SK-N-SH treated with all-trans-retinoic acid at 6 μM for 48 hours (cell line): ENCODE measurements at regions not wholly inside any gene's neighbourhood (a gene's known extent, or its start where the extent isn't known, plus 50 kb on each side); places are given as distances from the start of the nearest gene placed in this dataset.

ENCODE experiments used
- ATAC-seq: fragments of 200-7000 bp; cut with Tn5 transposase; 3 replicates; pipeline ENCODE4 v1.9.1; 2020; ENCODE audit warnings: mild to moderate bottlenecking, moderate library complexity
- BACH2 ChIP-seq: fragments of 250-450 bp; sonication (Bioruptor Pico); IDR thresholded peaks from 2 replicates; pipeline ENCODE4 v1.9.0; 2021; ENCODE audit warnings: mild to moderate bottlenecking, borderline replicate concordance
- CREB5 ChIP-seq: fragments of 250-450 bp; sonication (Bioruptor Pico); IDR thresholded peaks from 2 replicates; pipeline ENCODE4 v1.5.1; 2020; ENCODE audit warnings: low read depth, mild to moderate bottlenecking, moderate library complexity
- CSDC2 ChIP-seq: fragments of 250-450 bp; sonication (Bioruptor Pico); IDR thresholded peaks from 2 replicates; pipeline ENCODE4 v1.5.0; 2020; ENCODE audit warnings: mild to moderate bottlenecking, moderate library complexity
- CSRNP3 ChIP-seq: fragments of 250-450 bp; sonication (Bioruptor Pico); IDR thresholded peaks from 2 replicates; pipeline ENCODE4 v1.5.1; 2021; ENCODE audit warnings: mild to moderate bottlenecking, moderate library complexity
- GLIS3 ChIP-seq: fragments of 250-450 bp; sonication (Bioruptor Pico); IDR thresholded peaks from 2 replicates; pipeline ENCODE4 v1.5.0; 2020; ENCODE audit warnings: mild to moderate bottlenecking, moderate library complexity
- ISL1 ChIP-seq: fragments of 250-450 bp; sonication (Bioruptor Pico); IDR thresholded peaks from 2 replicates; pipeline ENCODE4 v2.1.2; 2022; ENCODE audit warnings: mild to moderate bottlenecking, moderate library complexity
- OSR1 ChIP-seq: fragments of 250-450 bp; sonication (Bioruptor Pico); IDR thresholded peaks from 2 replicates; pipeline ENCODE4 v1.8.0; 2022; ENCODE audit warnings: moderate library complexity, mild to moderate bottlenecking, inconsistent platforms
- PATZ1 ChIP-seq: fragments of 250-450 bp; sonication (Bioruptor Pico); IDR thresholded peaks from 2 replicates; pipeline ENCODE4 v1.8.0; 2020; ENCODE audit warnings: mild to moderate bottlenecking, moderate library complexity, borderline replicate concordance
- PPARA ChIP-seq: fragments of 250-450 bp; sonication (Bioruptor Pico); IDR thresholded peaks from 2 replicates; pipeline ENCODE4 v1.5.0; 2020; ENCODE audit warnings: mild to moderate bottlenecking, borderline replicate concordance
- RARB ChIP-seq: fragments of 250-450 bp; sonication (Bioruptor Pico); IDR thresholded peaks from 2 replicates; pipeline ENCODE4 v1.8.0; 2021; ENCODE audit warnings: mild to moderate bottlenecking, moderate library complexity
- SNAI2 ChIP-seq: fragments of 250-450 bp; sonication (Bioruptor Pico); IDR thresholded peaks from 2 replicates; pipeline ENCODE4 v1.5.0; 2020; ENCODE audit warnings: mild to moderate bottlenecking, moderate library complexity
- TCF4 ChIP-seq: fragments of 250-450 bp; sonication (Bioruptor Pico); IDR thresholded peaks from 2 replicates; pipeline ENCODE4 v1.8.0; 2021; ENCODE audit warnings: mild to moderate bottlenecking, moderate library complexity, borderline replicate concordance
- TSHZ2 ChIP-seq: fragments of 250-450 bp; sonication (Bioruptor Pico); IDR thresholded peaks from 2 replicates; pipeline ENCODE4 v1.5.0; 2020; ENCODE audit warnings: mild to moderate bottlenecking, moderate library complexity
- ZFP3 ChIP-seq: fragments of 250-450 bp; sonication (Bioruptor Pico); IDR thresholded peaks from 2 replicates; pipeline ENCODE4 v1.5.0; 2020; ENCODE audit warnings: mild to moderate bottlenecking, moderate library complexity
- ZNF565 ChIP-seq: fragments of 450-650 bp; formaldehyde crosslinking; conservative IDR thresholded peaks from 2 replicates; pipeline ENCODE4 v1.5.0; 2020; ENCODE audit warnings: low read depth, mild to moderate bottlenecking, moderate library complexity
- ZNF70 ChIP-seq: fragments of 450-650 bp; formaldehyde crosslinking; IDR thresholded peaks from 2 replicates; pipeline ENCODE4 v1.5.0; 2020; ENCODE audit warnings: mild to moderate bottlenecking, moderate library complexity
- ZNF8 ChIP-seq: fragments of 450-650 bp; formaldehyde crosslinking; IDR thresholded peaks from 2 replicates; pipeline ENCODE4 v1.5.0; 2020; ENCODE audit warnings: mild to moderate bottlenecking, moderate library complexity
- TF ChIP-seq, protein P1 (sequence below): fragments of 250-450 bp; sonication (Bioruptor Pico); IDR thresholded peaks from 2 replicates; pipeline ENCODE4 v1.8.0; 2021; ENCODE audit warnings: low read depth, mild to moderate bottlenecking, moderate library complexity, borderline replicate concordance

- ATAC-seq = no peak
- TF ChIP-seq ZNF565 (CRISPR knock-in tag) (no peak), BACH2 (CRISPR knock-in tag) (no peak), ZNF8 (CRISPR knock-in tag) (no peak), OSR1 (no peak), ZFP3 (no peak), ZNF70 (CRISPR knock-in tag) (no peak), CREB5 (CRISPR knock-in tag) (no peak), CSDC2 (no peak), TSHZ2 (CRISPR knock-in tag) (no peak), PPARA (CRISPR knock-in tag) (no peak)
- TF ChIP-seq, protein P1, sequence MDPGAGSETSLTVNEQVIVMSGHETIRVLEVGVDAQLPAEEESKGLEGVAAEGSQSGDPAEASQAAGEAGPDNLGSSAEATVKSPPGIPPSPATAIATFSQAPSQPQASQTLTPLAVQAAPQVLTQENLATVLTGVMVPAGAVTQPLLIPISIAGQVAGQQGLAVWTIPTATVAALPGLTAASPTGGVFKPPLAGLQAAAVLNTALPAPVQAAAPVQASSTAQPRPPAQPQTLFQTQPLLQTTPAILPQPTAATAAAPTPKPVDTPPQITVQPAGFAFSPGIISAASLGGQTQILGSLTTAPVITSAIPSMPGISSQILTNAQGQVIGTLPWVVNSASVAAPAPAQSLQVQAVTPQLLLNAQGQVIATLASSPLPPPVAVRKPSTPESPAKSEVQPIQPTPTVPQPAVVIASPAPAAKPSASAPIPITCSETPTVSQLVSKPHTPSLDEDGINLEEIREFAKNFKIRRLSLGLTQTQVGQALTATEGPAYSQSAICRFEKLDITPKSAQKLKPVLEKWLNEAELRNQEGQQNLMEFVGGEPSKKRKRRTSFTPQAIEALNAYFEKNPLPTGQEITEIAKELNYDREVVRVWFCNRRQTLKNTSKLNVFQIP (CRISPR knock-in tag) = no peak
These were observed 186.5 kb upstream of the CTTNBP2NL start for GRCh38 chr1:112209493-112209892.

- no peak for TF ChIP-seq PPARA (CRISPR knock-in tag)
- no peak for TF ChIP-seq SNAI2 (CRISPR knock-in tag)
- TF ChIP-seq BACH2 (CRISPR knock-in tag) = no peak
- TF ChIP-seq RARB (CRISPR knock-in tag) = no peak
- TF ChIP-seq, protein P1 (CRISPR knock-in tag) = no peak
These were observed 176.7 kb upstream of the CTTNBP2NL start for GRCh38 chr1:112219267-112219666.

GRCh38 chr1:112230232-112230631, 165.8 kb upstream of the CTTNBP2NL start:
- ATAC-seq = no peak
- TF ChIP-seq SNAI2 (CRISPR knock-in tag) (no peak), BACH2 (CRISPR knock-in tag) (no peak), TCF4 (CRISPR knock-in tag) (no peak), CSDC2 (no peak), CSRNP3 (CRISPR knock-in tag) (no peak), RARB (CRISPR knock-in tag) (no peak), GLIS3 (no peak)
- TF ChIP-seq, protein P1 (CRISPR knock-in tag) = no peak

More at GRCh38 chr1:112219267-112219666, 176.7 kb upstream of the CTTNBP2NL start:
- no peak for ATAC-seq

DNA sequence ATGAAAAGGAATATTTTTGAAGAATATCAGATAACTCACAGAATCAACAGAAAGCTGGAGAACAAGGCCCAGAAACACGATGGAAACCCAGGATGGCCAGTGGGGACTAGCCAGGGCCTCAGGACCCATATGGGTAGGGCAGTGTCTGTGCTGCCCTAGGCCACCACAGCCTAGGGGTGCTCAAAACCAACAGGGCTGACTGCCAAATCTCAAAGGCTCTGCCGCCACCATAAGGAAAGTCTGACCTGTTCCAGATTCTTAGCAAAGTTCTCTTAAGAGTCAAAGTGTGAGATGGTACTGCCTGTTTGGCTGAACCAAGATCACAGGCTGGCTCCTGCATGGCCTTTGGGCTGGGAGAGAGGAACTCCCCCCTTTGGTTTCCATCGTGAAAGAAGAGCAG, 164.7 kb upstream of the CTTNBP2NL start:
- ATAC-seq = no peak
- TF ChIP-seq SNAI2 (CRISPR knock-in tag) = no peak
- no peak for TF ChIP-seq BACH2 (CRISPR knock-in tag)
- no peak for TF ChIP-seq ISL1 (CRISPR knock-in tag)
- TF ChIP-seq ZNF70 (CRISPR knock-in tag) = no peak
- no peak for TF ChIP-seq PATZ1
